ENCODE measurements at regions not wholly inside any gene's neighbourhood (a gene's known extent, or its start where the extent isn't known, plus 50 kb on each side); places are given as distances from the start of the nearest gene placed in this dataset.

DNA sequence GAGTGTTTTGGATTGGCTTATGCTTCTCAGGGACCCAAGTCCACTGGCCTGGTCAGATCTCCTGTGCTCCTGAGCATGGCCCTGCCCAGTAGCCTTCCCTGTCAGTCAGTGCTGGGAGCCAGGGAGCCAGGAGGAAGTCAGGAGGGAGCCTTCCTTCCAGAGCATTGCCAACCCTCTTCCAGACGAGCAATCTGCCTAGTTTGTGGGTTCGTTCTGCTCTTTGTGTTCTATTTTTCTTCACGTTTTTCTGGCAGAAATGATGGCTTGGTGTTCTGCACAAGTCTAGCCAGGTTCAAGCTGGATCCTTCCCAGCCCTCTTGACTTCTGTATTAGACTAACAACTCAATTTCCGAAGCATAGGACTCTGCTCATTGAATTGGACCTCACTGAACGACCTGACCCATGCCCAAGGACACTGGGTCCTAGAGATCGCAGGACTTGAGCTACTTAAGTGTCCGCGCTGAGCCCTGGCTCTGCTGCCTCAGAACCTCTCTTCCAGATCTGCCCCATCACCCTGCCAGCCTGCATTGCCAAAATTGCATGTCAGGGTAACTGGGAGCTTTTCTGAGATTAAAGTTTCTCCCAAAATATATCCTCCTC is 76.2 kb upstream of the MPP7 start:
- Histone ChIP-seq H3K27ac (no peak overlapping the region), H3K4me3 (no peak overlapping the region), H3K27me3 (no peaks in the 10 kb centered on the region), H3K9me3 (no peaks in the 10 kb centered on the region), H3K36me3 (no peaks in the 10 kb centered on the region), H3K4me1 (peaks cover 0 to 5% (median 0%) of the 10 kb centered on the region in 4 donors)
- intact Hi-C loops (cut with DNase I): no loop called here
- WGBS (ENCODE audit: insufficient coverage, low coverage, low lambda C conversion rate, missing lambda C conversion rate): 79% methylated on average over 6 of the region's 8 CpGs
- no peak for DNase-seq
- ATAC-seq: no peak
- TF ChIP-seq, protein P1, sequence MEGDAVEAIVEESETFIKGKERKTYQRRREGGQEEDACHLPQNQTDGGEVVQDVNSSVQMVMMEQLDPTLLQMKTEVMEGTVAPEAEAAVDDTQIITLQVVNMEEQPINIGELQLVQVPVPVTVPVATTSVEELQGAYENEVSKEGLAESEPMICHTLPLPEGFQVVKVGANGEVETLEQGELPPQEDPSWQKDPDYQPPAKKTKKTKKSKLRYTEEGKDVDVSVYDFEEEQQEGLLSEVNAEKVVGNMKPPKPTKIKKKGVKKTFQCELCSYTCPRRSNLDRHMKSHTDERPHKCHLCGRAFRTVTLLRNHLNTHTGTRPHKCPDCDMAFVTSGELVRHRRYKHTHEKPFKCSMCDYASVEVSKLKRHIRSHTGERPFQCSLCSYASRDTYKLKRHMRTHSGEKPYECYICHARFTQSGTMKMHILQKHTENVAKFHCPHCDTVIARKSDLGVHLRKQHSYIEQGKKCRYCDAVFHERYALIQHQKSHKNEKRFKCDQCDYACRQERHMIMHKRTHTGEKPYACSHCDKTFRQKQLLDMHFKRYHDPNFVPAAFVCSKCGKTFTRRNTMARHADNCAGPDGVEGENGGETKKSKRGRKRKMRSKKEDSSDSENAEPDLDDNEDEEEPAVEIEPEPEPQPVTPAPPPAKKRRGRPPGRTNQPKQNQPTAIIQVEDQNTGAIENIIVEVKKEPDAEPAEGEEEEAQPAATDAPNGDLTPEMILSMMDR (IDR thresholded peaks at IDR 0.05): no peak
- TF ChIP-seq POLR2A (IDR thresholded peaks at IDR 0.05): no peak

DNA sequence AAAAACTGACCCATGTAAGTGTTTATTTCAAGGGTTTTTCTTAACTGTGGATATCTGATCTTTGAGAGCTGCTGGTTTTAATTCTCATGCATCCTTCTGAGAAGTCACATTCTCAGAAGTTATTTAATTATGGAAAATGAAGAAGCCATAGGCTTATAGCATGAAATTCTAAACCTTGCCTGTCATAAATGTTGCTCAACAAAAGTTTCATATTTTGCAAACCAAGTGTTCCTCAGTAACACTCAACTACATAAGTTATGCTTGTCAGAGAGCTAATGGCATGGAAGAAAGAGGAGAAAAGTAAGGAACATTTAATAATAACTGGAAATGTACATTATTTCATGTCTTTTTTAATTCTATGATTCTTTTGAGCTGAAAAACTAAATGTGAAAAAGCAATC is 78.6 kb upstream of the MPP7 start:
- intact Hi-C loops (cut with DNase I): loop anchor here (5.0 kb wide), 1 partner anchor 129 kb away; no protein-coding TSS in a partner anchor
- no peak overlapping the region for H3K4me3 ChIP-seq
- no peak overlapping the region for H3K27ac ChIP-seq
- no peaks in the 10 kb centered on the region for H3K27me3 ChIP-seq
- ATAC-seq: no peak
- H3K4me1 ChIP-seq: peaks cover 0 to 5% (median 0%) of the 10 kb centered on the region in 4 donors
- no peaks in the 10 kb centered on the region for H3K36me3 ChIP-seq
- no peak for DNase-seq
- TF ChIP-seq POLR2A (IDR thresholded peaks at IDR 0.05): no peak
- TF ChIP-seq, protein P1 (IDR thresholded peaks at IDR 0.05): no peak
- no peaks in the 10 kb centered on the region for H3K9me3 ChIP-seq

DNA sequence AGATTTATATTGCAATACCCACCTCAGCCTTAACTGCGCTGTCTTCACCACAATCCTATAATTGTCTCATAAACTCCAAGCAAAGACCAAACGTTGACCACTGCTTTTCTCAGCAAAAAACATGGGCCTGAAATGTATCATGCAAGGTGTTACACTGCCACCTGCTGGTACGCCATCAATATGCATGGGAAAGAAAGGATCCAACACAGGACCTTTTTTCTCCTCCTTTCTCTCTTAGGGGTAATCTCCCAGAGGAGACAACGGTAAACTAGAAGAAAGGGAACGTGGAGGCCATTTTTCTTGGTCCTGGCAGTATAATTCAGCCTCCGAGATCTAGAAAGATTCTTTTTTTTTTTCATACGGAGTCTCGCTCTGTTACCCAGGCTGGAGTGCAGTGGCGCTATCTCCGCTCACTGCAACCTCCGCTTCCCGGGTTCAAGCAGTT is 79.1 kb upstream of the MPP7 start:
- H3K4me1 ChIP-seq: peaks cover 0 to 5% (median 0%) of the 10 kb centered on the region in 4 donors
- peak; percentile 66 to 77 (median 74) for DNase-seq
- intact Hi-C loops (cut with DNase I): loop anchor here (5.0 kb wide), 1 partner anchor 130 kb away; no protein-coding TSS in a partner anchor
- H3K36me3 ChIP-seq: no peaks in the 10 kb centered on the region
- H3K27me3 ChIP-seq: no peaks in the 10 kb centered on the region
- no peak overlapping the region for H3K4me3 ChIP-seq
- TF ChIP-seq, protein P1 (IDR thresholded peaks at IDR 0.05): peak; percentile 92 to 98 (median 93)
- no peak for TF ChIP-seq POLR2A (IDR thresholded peaks at IDR 0.05)
- WGBS (ENCODE audit: insufficient coverage, low coverage, low lambda C conversion rate, missing lambda C conversion rate): 15% methylated on average over 9 of the region's 12 CpGs
- peak; percentile 94 to 96 (median 96) for ATAC-seq
- H3K9me3 ChIP-seq: no peaks in the 10 kb centered on the region
- H3K27ac ChIP-seq: no peak overlapping the region

GRCh38 chr10:28382525-28383269 is 79.8 kb upstream of the MPP7 start:
- WGBS (ENCODE audit: insufficient coverage, low coverage, low lambda C conversion rate, missing lambda C conversion rate): 62% methylated on average over 13 of the region's 13 CpGs
- no peaks in the 10 kb centered on the region for H3K36me3 ChIP-seq
- no peaks in the 10 kb centered on the region for H3K9me3 ChIP-seq
- no peak overlapping the region for H3K4me3 ChIP-seq
- H3K27ac ChIP-seq: no peak overlapping the region
- no peaks in the 10 kb centered on the region for H3K27me3 ChIP-seq
- no peak for TF ChIP-seq POLR2A (IDR thresholded peaks at IDR 0.05)
- TF ChIP-seq, protein P1 (IDR thresholded peaks at IDR 0.05): no peak
- peaks cover 0 to 5% (median 0%) of the 10 kb centered on the region in 4 donors for H3K4me1 ChIP-seq
- no peak for DNase-seq
- intact Hi-C loops (cut with DNase I): loop anchor here (5.0 kb wide), 1 partner anchor 130 kb away; no protein-coding TSS in a partner anchor
- ATAC-seq: no peak
